ENCODE measurements at regions not wholly inside any gene's neighbourhood (a gene's known extent, or its start where the extent isn't known, plus 50 kb on each side); places are given as distances from the start of the nearest gene placed in this dataset.

DNA sequence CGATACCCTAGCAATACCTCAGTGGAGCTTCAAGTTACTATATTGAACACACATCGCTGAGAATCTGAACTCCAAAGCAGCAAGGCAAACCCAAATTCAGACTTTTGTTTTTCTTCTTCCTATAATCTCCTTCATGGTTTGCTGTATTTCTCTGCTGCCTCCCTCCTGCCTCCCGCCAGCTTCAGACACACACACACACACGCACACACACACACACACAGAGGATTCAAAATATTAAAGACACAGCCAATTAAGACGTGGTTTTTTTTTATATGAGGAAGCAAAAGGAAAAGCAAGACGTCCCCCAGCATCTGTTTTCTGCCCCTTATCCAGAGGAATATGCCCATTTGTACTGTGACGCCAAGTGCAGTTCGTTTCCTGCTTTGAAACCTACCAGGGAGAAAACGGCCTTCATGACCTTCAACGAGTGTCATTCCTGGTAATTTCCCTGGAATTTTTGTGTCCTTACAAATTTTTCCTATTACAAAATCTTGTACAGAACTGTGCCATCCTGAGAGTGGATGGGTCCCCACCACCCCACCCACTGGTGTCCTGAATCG, 547.9 kb upstream of the ID2 start:
- TF ChIP-seq EZH2 (optimal IDR thresholded peaks at IDR 0.05; ENCODE audit: low read depth, low read length) (no peak), EZH2phosphoT487 (IDR thresholded peaks at IDR 0.05; ENCODE audit: low read length) (no peak)
- TF ChIP-seq, protein P1, sequence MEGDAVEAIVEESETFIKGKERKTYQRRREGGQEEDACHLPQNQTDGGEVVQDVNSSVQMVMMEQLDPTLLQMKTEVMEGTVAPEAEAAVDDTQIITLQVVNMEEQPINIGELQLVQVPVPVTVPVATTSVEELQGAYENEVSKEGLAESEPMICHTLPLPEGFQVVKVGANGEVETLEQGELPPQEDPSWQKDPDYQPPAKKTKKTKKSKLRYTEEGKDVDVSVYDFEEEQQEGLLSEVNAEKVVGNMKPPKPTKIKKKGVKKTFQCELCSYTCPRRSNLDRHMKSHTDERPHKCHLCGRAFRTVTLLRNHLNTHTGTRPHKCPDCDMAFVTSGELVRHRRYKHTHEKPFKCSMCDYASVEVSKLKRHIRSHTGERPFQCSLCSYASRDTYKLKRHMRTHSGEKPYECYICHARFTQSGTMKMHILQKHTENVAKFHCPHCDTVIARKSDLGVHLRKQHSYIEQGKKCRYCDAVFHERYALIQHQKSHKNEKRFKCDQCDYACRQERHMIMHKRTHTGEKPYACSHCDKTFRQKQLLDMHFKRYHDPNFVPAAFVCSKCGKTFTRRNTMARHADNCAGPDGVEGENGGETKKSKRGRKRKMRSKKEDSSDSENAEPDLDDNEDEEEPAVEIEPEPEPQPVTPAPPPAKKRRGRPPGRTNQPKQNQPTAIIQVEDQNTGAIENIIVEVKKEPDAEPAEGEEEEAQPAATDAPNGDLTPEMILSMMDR (IDR thresholded peaks at IDR 0.05; ENCODE audit: low read length) = no peak
- Histone ChIP-seq H4K20me1 (ENCODE audit: insufficient read depth, low read length) (no peaks in the 10 kb centered on the region), H3K79me2 (ENCODE audit: low read length) (no peaks in the 10 kb centered on the region), H3F3A (ENCODE audit: insufficient read depth, low read length) (no peaks in the 10 kb centered on the region), H3K27ac (ENCODE audit: low read length) (no peak overlapping the region), H3K36me3 (replicated peaks; ENCODE audit: insufficient read depth, low read length) (no peaks in the 10 kb centered on the region), H3K4me2 (ENCODE audit: low read depth, low read length) (no peak overlapping the region), H3K9me2 (replicated peaks; ENCODE audit: insufficient read depth, low read length) (no peaks in the 10 kb centered on the region), H3K9ac (ENCODE audit: low read length) (no peak overlapping the region), H3K4me3 (ENCODE audit: low read length) (no peak overlapping the region), H2AFZ (ENCODE audit: low read length) (no peak overlapping the region), H3K9me3 (replicated peaks; ENCODE audit: insufficient read depth, low read length) (no peaks in the 10 kb centered on the region), H3K4me1 (ENCODE audit: low read length) (no peaks in the 10 kb centered on the region), H3K27me3 (replicated peaks; ENCODE audit: insufficient read depth, low read length) (no peaks in the 10 kb centered on the region)
- no peak for DNase-seq

DNA sequence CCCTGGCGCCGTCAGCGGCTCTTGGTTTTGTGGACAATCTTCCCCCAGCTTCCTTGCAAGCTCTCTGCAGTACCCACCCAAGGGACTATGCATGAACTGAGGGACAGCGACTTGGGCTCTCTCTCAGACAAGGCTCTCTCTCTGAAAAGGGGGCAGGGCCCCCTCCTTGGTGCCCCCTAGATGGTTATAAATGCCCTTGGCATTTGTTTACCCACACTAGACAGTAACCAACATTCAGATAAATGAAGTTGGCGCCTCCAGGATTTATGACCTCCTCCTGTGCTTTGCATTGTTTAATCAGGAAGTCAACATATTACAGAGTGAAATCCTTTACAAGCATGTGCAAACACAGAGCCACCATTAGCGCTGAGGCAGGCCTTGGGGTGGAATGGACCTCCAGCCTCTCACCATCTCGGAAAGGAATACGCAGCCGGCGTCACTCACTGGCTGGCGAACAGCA, 547.4 kb upstream of the ID2 start:
- Histone ChIP-seq H3K79me2 (ENCODE audit: low read length) (no peaks in the 10 kb centered on the region), H3K9me2 (replicated peaks; ENCODE audit: insufficient read depth, low read length) (no peaks in the 10 kb centered on the region), H3K9me3 (replicated peaks; ENCODE audit: insufficient read depth, low read length) (no peaks in the 10 kb centered on the region), H3K4me1 (ENCODE audit: low read length) (no peaks in the 10 kb centered on the region), H3K27me3 (replicated peaks; ENCODE audit: insufficient read depth, low read length) (no peaks in the 10 kb centered on the region), H4K20me1 (ENCODE audit: insufficient read depth, low read length) (no peaks in the 10 kb centered on the region), H3K4me2 (ENCODE audit: low read depth, low read length) (no peak overlapping the region), H3F3A (ENCODE audit: insufficient read depth, low read length) (no peaks in the 10 kb centered on the region), H3K36me3 (replicated peaks; ENCODE audit: insufficient read depth, low read length) (no peaks in the 10 kb centered on the region), H3K4me3 (ENCODE audit: low read length) (no peak overlapping the region), H2AFZ (ENCODE audit: low read length) (no peak overlapping the region), H3K27ac (ENCODE audit: low read length) (no peak overlapping the region), H3K9ac (ENCODE audit: low read length) (no peak overlapping the region)
- no peak for TF ChIP-seq EZH2phosphoT487 (IDR thresholded peaks at IDR 0.05; ENCODE audit: low read length)
- TF ChIP-seq, protein P1 (IDR thresholded peaks at IDR 0.05; ENCODE audit: low read length) = no peak
- no peak for TF ChIP-seq EZH2 (optimal IDR thresholded peaks at IDR 0.05; ENCODE audit: low read depth, low read length)
- DNase-seq = no peak

DNA sequence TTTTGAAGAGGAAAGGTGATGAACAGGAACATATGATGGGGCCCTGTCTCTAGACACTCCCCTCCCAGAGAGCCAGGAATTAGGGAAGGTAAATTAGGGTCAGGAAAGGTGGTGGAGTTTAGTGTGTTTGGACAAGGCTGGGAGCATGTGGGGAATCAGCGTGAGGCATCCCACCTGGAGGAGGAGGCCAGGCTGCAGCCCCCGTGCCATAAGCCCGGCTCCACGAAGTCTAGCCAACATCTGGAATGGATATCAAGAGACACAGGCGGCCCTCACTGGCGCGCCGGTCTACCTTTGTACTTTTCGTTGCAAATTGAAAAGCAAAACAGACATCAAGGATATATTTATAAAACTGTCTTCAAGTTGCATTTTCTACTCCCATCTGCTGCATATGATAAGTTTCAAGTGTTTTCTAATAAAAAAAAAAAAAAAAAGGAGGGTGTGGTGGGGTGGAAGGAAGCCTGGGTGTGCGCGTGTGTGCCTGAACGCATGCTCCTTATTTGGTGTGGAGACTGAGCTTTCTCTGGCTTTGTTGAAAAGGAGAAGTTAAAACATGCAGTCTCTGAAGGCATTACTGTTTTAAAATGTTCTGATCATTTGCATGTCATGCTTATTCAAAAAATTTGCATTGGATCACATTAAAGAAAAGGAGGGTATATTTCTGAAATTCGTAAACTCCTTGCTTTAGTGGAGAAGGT, 546.7 kb upstream of the ID2 start:
- Histone ChIP-seq H3K27me3 (replicated peaks; ENCODE audit: insufficient read depth, low read length) (no peaks in the 10 kb centered on the region), H2AFZ (ENCODE audit: low read length) (no peak overlapping the region), H4K20me1 (ENCODE audit: insufficient read depth, low read length) (no peaks in the 10 kb centered on the region), H3K9me3 (replicated peaks; ENCODE audit: insufficient read depth, low read length) (no peaks in the 10 kb centered on the region), H3K9me2 (replicated peaks; ENCODE audit: insufficient read depth, low read length) (no peaks in the 10 kb centered on the region), H3K27ac (ENCODE audit: low read length) (no peak overlapping the region), H3K4me2 (ENCODE audit: low read depth, low read length) (no peak overlapping the region), H3K79me2 (ENCODE audit: low read length) (no peaks in the 10 kb centered on the region), H3K36me3 (replicated peaks; ENCODE audit: insufficient read depth, low read length) (no peaks in the 10 kb centered on the region), H3K4me3 (ENCODE audit: low read length) (no peak overlapping the region), H3F3A (ENCODE audit: insufficient read depth, low read length) (no peaks in the 10 kb centered on the region), H3K9ac (ENCODE audit: low read length) (no peak overlapping the region), H3K4me1 (ENCODE audit: low read length) (no peaks in the 10 kb centered on the region)
- DNase-seq = no peak
- TF ChIP-seq, protein P1 (IDR thresholded peaks at IDR 0.05; ENCODE audit: low read length) = no peak
- no peak for TF ChIP-seq EZH2 (optimal IDR thresholded peaks at IDR 0.05; ENCODE audit: low read depth, low read length)
- TF ChIP-seq EZH2phosphoT487 (IDR thresholded peaks at IDR 0.05; ENCODE audit: low read length) = no peak
